ENCODE measurements at regions not wholly inside any gene's neighbourhood (a gene's known extent, or its start where the extent isn't known, plus 50 kb on each side); places are given as distances from the start of the nearest gene placed in this dataset.

DNA sequence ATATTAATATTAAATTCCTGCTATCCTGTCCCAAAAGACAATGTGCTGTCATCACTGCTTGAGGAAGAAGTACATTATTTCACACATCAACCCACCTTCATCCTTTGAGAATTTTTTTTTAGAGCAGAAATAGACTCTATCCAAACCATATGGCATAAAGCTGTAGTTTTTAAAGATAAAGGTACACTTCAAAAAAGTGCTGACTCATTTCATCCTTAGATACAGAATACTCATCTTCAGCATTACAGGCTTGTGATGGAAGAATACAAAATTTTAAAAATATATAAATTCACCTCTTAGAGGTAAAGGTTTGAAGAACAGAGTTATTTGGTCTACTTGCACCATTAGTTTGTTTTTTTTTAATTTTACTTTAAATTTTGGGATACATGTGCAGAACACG is 126.7 kb upstream of the ERG start:
- H3K36me3 ChIP-seq: no peaks in the 10 kb centered on the region
- no peak for DNase-seq
- H3K4me3 ChIP-seq: no peak overlapping the region
- no peaks in the 10 kb centered on the region for H3K9me3 ChIP-seq
- no peak for TF ChIP-seq POLR2A (IDR thresholded peaks at IDR 0.05)
- TF ChIP-seq, protein P1, sequence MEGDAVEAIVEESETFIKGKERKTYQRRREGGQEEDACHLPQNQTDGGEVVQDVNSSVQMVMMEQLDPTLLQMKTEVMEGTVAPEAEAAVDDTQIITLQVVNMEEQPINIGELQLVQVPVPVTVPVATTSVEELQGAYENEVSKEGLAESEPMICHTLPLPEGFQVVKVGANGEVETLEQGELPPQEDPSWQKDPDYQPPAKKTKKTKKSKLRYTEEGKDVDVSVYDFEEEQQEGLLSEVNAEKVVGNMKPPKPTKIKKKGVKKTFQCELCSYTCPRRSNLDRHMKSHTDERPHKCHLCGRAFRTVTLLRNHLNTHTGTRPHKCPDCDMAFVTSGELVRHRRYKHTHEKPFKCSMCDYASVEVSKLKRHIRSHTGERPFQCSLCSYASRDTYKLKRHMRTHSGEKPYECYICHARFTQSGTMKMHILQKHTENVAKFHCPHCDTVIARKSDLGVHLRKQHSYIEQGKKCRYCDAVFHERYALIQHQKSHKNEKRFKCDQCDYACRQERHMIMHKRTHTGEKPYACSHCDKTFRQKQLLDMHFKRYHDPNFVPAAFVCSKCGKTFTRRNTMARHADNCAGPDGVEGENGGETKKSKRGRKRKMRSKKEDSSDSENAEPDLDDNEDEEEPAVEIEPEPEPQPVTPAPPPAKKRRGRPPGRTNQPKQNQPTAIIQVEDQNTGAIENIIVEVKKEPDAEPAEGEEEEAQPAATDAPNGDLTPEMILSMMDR (IDR thresholded peaks at IDR 0.05): no peak
- 95 to 100% methylated on average over 1 of the region's 1 CpG for WGBS, 2 donors
- H3K27ac ChIP-seq: no peak overlapping the region
- H3K27me3 ChIP-seq: no peaks in the 10 kb centered on the region
- peaks cover 0 to 9% (median 5%) of the 10 kb centered on the region in 3 donors for H3K4me1 ChIP-seq
- intact Hi-C loops (cut with DNase I): no loop called here

DNA sequence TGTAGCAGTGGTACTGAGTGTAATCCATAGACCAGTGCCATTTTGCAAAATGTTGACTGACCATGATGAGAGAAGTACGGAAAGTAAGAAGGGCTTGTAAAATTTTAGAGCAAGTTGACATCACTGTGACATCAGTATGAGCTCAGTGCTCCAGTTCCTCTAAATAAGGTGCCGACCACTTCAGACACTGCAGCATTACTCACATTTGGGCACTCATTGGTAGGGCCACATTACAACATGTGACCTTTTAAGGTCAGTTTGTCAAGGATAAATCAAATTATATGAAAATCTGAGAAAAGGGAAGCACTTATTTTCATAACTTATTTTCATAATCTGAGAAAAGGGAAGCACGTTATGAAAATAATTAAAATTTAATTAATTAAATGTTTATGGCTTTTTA is 128.0 kb upstream of the ERG start:
- no peak for TF ChIP-seq POLR2A (IDR thresholded peaks at IDR 0.05)
- TF ChIP-seq, protein P1 (IDR thresholded peaks at IDR 0.05): no peak
- intact Hi-C loops (cut with DNase I): no loop called here
- WGBS, 2 donors: 91 to 94% methylated on average over 3 of the region's 3 CpGs
- peaks cover 0 to 4% (median 0%) of the 10 kb centered on the region in 3 donors for H3K4me1 ChIP-seq
- H3K27ac ChIP-seq: no peak overlapping the region
- H3K9me3 ChIP-seq: no peaks in the 10 kb centered on the region
- DNase-seq: no peak
- no peaks in the 10 kb centered on the region for H3K36me3 ChIP-seq
- no peaks in the 10 kb centered on the region for H3K27me3 ChIP-seq
- no peak overlapping the region for H3K4me3 ChIP-seq

DNA sequence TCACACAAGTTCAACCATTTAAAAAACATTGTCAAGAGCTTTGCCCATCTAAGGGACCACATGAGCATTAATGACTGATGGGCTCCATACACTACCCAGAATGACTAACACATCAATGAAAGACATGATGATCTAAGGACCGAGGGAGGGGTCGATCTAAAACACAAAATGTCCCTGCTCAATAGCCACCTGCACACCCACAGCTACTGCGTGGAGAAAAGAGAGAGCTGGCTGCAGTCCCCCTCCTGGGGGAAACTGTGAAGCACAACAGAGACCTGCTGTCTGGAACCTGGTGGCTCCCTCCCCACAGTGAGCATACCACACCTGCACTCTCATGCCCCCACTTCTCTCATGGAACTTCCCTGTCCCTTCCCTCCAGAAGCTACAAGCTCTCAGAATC is 130.1 kb upstream of the ERG start:
- Histone ChIP-seq H3K36me3 (no peaks in the 10 kb centered on the region), H3K9me3 (no peaks in the 10 kb centered on the region), H3K27ac (no peak overlapping the region), H3K27me3 (no peaks in the 10 kb centered on the region), H3K4me3 (no peak overlapping the region), H3K4me1 (peaks cover 0 to 11% (median 0%) of the 10 kb centered on the region in 3 donors)
- DNase-seq: no peak
- TF ChIP-seq POLR2A (IDR thresholded peaks at IDR 0.05): no peak
- TF ChIP-seq, protein P1 (IDR thresholded peaks at IDR 0.05): no peak
- intact Hi-C loops (cut with DNase I): no loop called here
- 74 to 95% methylated on average over 3 of the region's 3 CpGs for WGBS, 2 donors

DNA sequence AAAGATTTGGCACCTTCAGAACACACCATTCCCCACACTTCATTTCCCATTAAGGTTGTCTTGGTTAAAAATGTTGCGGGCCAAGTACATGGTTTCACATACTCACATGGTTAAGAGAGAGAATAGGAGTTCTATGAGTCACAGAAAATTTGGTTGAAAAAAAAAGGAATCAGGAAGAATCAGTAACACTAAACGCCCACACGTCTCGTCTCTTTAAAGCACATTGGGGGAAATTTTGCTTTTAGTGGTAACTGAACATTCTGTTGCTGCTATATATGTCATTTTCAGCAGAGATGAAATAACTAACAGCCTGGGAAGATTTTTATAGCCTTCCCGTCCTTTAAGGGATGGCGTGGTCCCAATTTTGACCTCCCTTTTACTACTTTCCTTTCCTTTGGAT is 132.9 kb upstream of the ERG start:
- DNase-seq: no peak
- Histone ChIP-seq H3K27me3 (no peaks in the 10 kb centered on the region), H3K4me1 (peaks cover 0 to 11% (median 0%) of the 10 kb centered on the region in 3 donors), H3K9me3 (no peaks in the 10 kb centered on the region), H3K27ac (no peak overlapping the region), H3K36me3 (no peaks in the 10 kb centered on the region), H3K4me3 (no peak overlapping the region)
- intact Hi-C loops (cut with DNase I): no loop called here
- 40 to 51% methylated on average over 6 of the region's 6 CpGs for WGBS, 2 donors
- TF ChIP-seq, protein P1 (IDR thresholded peaks at IDR 0.05): no peak
- TF ChIP-seq POLR2A (IDR thresholded peaks at IDR 0.05): no peak

DNA sequence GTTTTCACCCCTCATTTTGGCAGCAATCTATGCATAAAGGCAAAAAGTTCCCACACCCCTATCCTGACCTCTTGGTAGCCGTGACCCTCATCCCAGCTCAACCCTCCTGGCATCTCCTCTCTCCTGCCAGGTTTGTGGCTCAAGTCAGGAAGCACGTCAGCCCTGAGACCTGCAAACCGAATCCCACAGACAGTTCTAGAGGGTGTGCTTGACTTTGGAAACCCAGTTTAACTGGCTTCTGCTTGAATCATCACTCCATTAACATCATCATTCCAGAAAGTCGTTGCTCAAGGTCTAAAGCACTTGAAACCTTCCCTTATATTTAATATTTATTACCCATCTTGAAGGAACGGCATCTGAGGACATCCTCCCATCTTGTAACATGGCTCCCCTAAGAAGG is 133.4 kb upstream of the ERG start:
- no peaks in the 10 kb centered on the region for H3K36me3 ChIP-seq
- H3K27me3 ChIP-seq: no peaks in the 10 kb centered on the region
- H3K4me1 ChIP-seq: peaks cover 0 to 15% (median 1%) of the 10 kb centered on the region in 3 donors
- 66% methylated on average over 5 of the region's 5 CpGs for WGBS, 2 donors
- no peak for TF ChIP-seq POLR2A (IDR thresholded peaks at IDR 0.05)
- TF ChIP-seq, protein P1 (IDR thresholded peaks at IDR 0.05): no peak
- H3K27ac ChIP-seq: no peak overlapping the region
- H3K9me3 ChIP-seq: no peaks in the 10 kb centered on the region
- no peak for DNase-seq
- no peak overlapping the region for H3K4me3 ChIP-seq
- intact Hi-C loops (cut with DNase I): no loop called here
